GM13977 (cell line): ENCODE measurements at regions not wholly inside any gene's neighbourhood (a gene's known extent, or its start where the extent isn't known, plus 50 kb on each side); places are given as distances from the start of the nearest gene placed in this dataset.
"Not testable (repeated sequence)": the region's sequence is repeated elsewhere in the genome, so short reads cannot be mapped to it uniquely, and the experiment has no call there.

Experiments
- DNase-seq: peaks from one replicate; pipeline ENCODE4 v3.0.0; 2012; ENCODE audit warnings: low spot score
- CTCF ChIP-seq: IDR thresholded peaks from 2 replicates; pipeline ENCODE4 v1.5.1; 2012; ENCODE audit warnings: mild to moderate bottlenecking, control low read depth; ENCODE audit not compliant: insufficient read depth; ENCODE audit errors: extremely low read depth, missing control alignments
- in situ Hi-C: fragments of 300-500 bp; cut with MboI; formaldehyde crosslinking; loops from one replicate; pipeline ENCODE4 v1.12.0; 2022; ENCODE audit warnings: low sequenced_read_pairs, low pct_unique_long_range_greater_than_20kb, mixed read lengths, inconsistent platforms; ENCODE audit not compliant: unreplicated experiment

DNA sequence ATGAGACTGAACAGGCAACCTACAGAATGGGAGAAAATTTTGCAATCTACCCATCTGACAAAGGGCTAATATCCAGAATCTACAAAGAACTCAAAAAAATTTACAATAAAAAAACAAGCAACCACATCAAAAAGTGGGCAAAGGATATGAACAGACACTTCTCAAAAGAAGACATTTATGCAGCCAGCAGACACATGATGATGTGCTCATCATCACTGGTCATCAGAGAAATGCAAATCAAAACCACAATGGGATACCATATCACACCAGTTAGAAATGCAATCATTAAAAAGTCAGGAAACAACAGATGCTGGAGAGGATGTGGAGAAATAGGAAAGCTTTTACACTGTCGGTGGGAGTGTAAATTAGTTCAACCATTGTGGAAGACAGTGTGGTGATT is 51.7 kb upstream of the PAXBP1 start:
- in situ Hi-C loops = loop anchor here (10.0 kb wide), 1 partner anchor 168 kb away; no protein-coding TSS in a partner anchor
- not testable (repeated sequence) for DNase-seq

GRCh38 chr21:32824950-32825349 is 53.4 kb upstream of the PAXBP1 start:
- no peak for DNase-seq
- in situ Hi-C loops = loop anchor here (10.0 kb wide), 1 partner anchor 170 kb away; no protein-coding TSS in a partner anchor
- no peak for TF ChIP-seq CTCF

DNA sequence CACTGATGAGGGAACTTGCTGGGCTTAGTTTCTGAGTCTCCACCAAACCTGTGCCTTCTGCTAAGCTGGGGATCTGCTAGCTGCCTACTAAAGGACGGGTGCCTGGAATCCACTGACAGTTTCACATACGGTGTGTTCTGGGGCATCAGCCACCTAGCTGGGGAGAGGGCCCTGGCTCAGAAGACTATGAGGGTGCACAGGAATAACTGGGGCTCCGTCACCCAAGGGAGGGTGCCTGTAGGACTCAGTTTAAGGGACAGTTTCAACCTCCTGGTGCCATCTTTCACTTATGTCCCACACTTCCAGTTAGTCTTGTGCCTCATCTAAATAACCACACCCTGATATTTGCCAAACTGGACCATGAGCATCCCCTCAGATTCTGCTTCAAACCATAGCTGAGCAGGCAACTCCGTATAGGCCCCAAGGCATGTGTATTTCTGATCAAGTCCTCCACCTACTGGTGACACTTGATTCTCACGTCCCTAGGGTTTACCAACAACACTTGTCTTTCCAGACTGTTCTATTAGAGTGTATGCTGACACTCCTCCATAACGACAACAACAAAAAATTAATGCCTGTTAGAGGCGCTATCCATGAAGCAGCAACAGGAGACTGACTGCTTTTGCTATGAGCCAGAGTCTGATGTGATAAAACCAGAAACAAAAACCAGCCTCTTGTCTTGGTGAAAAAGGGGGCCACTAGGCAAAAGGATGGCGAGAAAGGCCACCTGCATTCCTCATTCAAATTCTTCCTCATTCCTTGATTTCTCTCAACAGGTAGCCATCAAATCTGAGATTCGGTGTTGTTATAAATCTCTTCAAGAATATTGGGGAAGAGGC is 55.0 kb upstream of the PAXBP1 start:
- peak; percentile 64 for DNase-seq
- TF ChIP-seq CTCF = peak; percentile 72
- in situ Hi-C loops = loop anchor here (10.0 kb wide), 1 partner anchor 172 kb away; no protein-coding TSS in a partner anchor

DNA sequence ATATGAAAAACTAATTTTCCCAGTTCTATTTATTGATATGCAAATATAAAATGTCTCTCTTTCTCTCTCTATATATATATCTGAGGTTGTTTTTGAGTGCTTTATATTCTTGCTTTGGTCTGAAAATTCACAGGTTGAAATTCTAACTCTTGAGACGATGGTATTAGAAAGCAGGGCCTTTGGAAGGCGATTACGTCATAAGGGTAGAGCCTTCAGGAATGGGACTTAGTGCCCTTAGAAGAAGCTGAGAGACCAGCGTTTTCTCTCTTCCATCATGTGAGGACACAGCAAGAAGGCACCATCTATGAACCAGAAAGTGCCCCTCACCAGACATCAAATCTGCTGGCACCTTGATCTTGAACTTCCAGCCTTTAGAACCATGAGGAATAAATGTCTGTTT is 57.4 kb upstream of the PAXBP1 start:
- no peak for TF ChIP-seq CTCF
- no peak for DNase-seq
- in situ Hi-C loops = loop anchor here (10.0 kb wide), 1 partner anchor 174 kb away; no protein-coding TSS in a partner anchor

DNA sequence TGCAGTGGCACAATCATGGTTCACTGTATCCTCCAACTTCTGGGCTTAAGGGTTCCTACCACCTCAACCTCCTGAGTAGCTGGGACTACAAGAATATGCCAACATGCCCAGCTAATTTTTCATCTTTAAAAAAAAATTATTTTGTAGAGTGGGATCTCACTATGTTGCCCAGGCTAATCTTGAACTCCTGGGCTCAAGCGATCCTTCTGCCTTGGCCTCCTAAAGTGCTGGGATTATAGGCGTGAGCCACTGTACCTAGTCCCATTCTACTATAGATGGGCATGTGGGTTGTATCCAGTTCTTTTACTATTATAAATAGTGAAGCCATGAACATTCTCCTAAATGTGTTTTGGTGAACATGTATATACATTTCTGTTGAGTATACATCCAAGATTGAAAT is 57.9 kb upstream of the PAXBP1 start:
- no peak for DNase-seq
- TF ChIP-seq CTCF = no peak
- in situ Hi-C loops = loop anchor here (10.0 kb wide), 1 partner anchor 175 kb away; no protein-coding TSS in a partner anchor

GRCh38 chr21:32831779-32832178 is 60.2 kb upstream of the PAXBP1 start:
- DNase-seq = not testable (repeated sequence)
- in situ Hi-C loops = loop anchor here (10.0 kb wide), 2 partner anchors 313 to 613 kb away; no protein-coding TSS in a partner anchor

GRCh38 chr21:32834211-32834915 is 62.8 kb upstream of the PAXBP1 start:
- in situ Hi-C loops = loop anchor here (10.0 kb wide), 2 partner anchors 310 to 610 kb away; no protein-coding TSS in a partner anchor
- DNase-seq = no peak
- no peak for TF ChIP-seq CTCF
